Tibial artery (tissue), 4 donors: ENCODE measurements at regions not wholly inside any gene's neighbourhood (a gene's known extent, or its start where the extent isn't known, plus 50 kb on each side); places are given as distances from the start of the nearest gene placed in this dataset.

Experiments used
- DNase-seq, 2 donors: peaks; one replicate each; pipeline ENCODE4 v3.0.0-alpha.2; 2019
- H3K27ac ChIP-seq, 2 donors: fragments of 200-600 bp; sonication (generic) in 1 of 2; 1 replicate in 1 of 2; 2 replicates in 1 of 2; pipeline ENCODE4 v1.5.1; 2018 to 2019; ENCODE audit warnings: mild to moderate bottlenecking in 1 of 2
- H3K27me3 ChIP-seq, 2 donors: fragments of 200-600 bp; sonication (generic) in 1 of 2; one replicate each; pipeline versions ENCODE4 v1.5.1 to v1.6.0; 2016 to 2019
- H3K36me3 ChIP-seq, 3 donors: fragments of 200-600 bp; sonication (generic) in 2 of 3; one replicate each; pipeline ENCODE4 v1.5.1; 2016 to 2019; ENCODE audit warnings: mild to moderate bottlenecking in 2 of 3
- H3K4me1 ChIP-seq, 4 donors: fragments of 200-600 bp; sonication (generic) in 2 of 4; 1 replicate in 3 of 4; 2 replicates in 1 of 4; pipeline ENCODE4 v1.5.1; 2016 to 2019
- H3K4me3 ChIP-seq, 2 donors: fragments of 200-600 bp; sonication (generic) in 1 of 2; 1 replicate in 1 of 2; 2 replicates in 1 of 2; pipeline ENCODE4 v1.5.1; 2018 to 2019; ENCODE audit warnings: mild to moderate bottlenecking in 2 of 2
- H3K9me3 ChIP-seq, 3 donors: fragments of 200-600 bp; sonication (generic) in 1 of 3; one replicate each; pipeline ENCODE4 v1.5.1; 2016 to 2019
- intact Hi-C: fragments of 100-400 bp; cut with DNase I; formaldehyde crosslinking; loops from one replicate; pipeline ENCODE4 v1.15.0; 2023; ENCODE audit warnings: low total_unique reads
- TF ChIP-seq, protein P1 (sequence below), 2 experiments: fragments of 200-600 bp in 1 of 2; fragments of 450-650 bp in 1 of 2; IDR thresholded peaks; one replicate each; pipeline ENCODE4 v1.5.1; 2017 to 2019; ENCODE audit warnings: antibody characterized with exemption in 2 of 2, mild to moderate bottlenecking in 1 of 2, moderate library complexity in 1 of 2

- H3K9me3 ChIP-seq: no peaks in the 10 kb centered on the region
- H3K27me3 ChIP-seq: no peaks in the 10 kb centered on the region
- H3K27ac ChIP-seq: no peak overlapping the region
- TF ChIP-seq, protein P1, sequence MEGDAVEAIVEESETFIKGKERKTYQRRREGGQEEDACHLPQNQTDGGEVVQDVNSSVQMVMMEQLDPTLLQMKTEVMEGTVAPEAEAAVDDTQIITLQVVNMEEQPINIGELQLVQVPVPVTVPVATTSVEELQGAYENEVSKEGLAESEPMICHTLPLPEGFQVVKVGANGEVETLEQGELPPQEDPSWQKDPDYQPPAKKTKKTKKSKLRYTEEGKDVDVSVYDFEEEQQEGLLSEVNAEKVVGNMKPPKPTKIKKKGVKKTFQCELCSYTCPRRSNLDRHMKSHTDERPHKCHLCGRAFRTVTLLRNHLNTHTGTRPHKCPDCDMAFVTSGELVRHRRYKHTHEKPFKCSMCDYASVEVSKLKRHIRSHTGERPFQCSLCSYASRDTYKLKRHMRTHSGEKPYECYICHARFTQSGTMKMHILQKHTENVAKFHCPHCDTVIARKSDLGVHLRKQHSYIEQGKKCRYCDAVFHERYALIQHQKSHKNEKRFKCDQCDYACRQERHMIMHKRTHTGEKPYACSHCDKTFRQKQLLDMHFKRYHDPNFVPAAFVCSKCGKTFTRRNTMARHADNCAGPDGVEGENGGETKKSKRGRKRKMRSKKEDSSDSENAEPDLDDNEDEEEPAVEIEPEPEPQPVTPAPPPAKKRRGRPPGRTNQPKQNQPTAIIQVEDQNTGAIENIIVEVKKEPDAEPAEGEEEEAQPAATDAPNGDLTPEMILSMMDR (IDR thresholded peaks at IDR 0.05): no peak
- H3K36me3 ChIP-seq: no peaks in the 10 kb centered on the region
- intact Hi-C loops: no loop called here
- DNase-seq: no peak
- H3K4me1 ChIP-seq: peaks cover 0 to 18% (median 3%) of the 10 kb centered on the region in 4 donors
- no peak overlapping the region for H3K4me3 ChIP-seq
These were observed 978.4 kb downstream of the TLE4 start for GRCh38 chr9:80550181-80550580.

GRCh38 chr9:80547613-80548012 is 975.8 kb downstream of the TLE4 start:
- H3K27ac ChIP-seq: no peak overlapping the region
- no peaks in the 10 kb centered on the region for H3K36me3 ChIP-seq
- TF ChIP-seq, protein P1 (IDR thresholded peaks at IDR 0.05): no peak
- intact Hi-C loops: no loop called here
- no peak overlapping the region for H3K4me3 ChIP-seq
- no peak for DNase-seq
- peaks cover 0 to 4% (median 0%) of the 10 kb centered on the region in 3 donors for H3K9me3 ChIP-seq
- peaks cover 0 to 3% (median 0%) of the 10 kb centered on the region in 4 donors for H3K4me1 ChIP-seq
- H3K27me3 ChIP-seq: no peaks in the 10 kb centered on the region

- H3K36me3 ChIP-seq: no peaks in the 10 kb centered on the region
- no peak for DNase-seq
- no peak overlapping the region for H3K27ac ChIP-seq
- H3K27me3 ChIP-seq: no peaks in the 10 kb centered on the region
- no peak overlapping the region for H3K4me3 ChIP-seq
- intact Hi-C loops: no loop called here
- H3K9me3 ChIP-seq: peaks cover 0 to 4% (median 0%) of the 10 kb centered on the region in 3 donors
- no peaks in the 10 kb centered on the region for H3K4me1 ChIP-seq
- TF ChIP-seq, protein P1 (IDR thresholded peaks at IDR 0.05): no peak
These were observed 968.6 kb downstream of the TLE4 start for GRCh38 chr9:80540387-80540786.

- Histone ChIP-seq H3K27ac (no peak overlapping the region), H3K9me3 (no peaks in the 10 kb centered on the region), H3K36me3 (no peaks in the 10 kb centered on the region), H3K4me3 (no peak overlapping the region), H3K27me3 (no peaks in the 10 kb centered on the region), H3K4me1 (no peaks in the 10 kb centered on the region)
- intact Hi-C loops: no loop called here
- no peak for DNase-seq
- TF ChIP-seq, protein P1 (IDR thresholded peaks at IDR 0.05): no peak
These were observed 967.2 kb downstream of the TLE4 start for GRCh38 chr9:80538976-80539375.

- H3K4me1 ChIP-seq: no peaks in the 10 kb centered on the region
- DNase-seq: no peak
- TF ChIP-seq, protein P1 (IDR thresholded peaks at IDR 0.05): no peak
- H3K9me3 ChIP-seq: peaks cover 0 to 4% (median 0%) of the 10 kb centered on the region in 3 donors
- H3K27ac ChIP-seq: no peak overlapping the region
- no peaks in the 10 kb centered on the region for H3K36me3 ChIP-seq
- no peak overlapping the region for H3K4me3 ChIP-seq
- no peaks in the 10 kb centered on the region for H3K27me3 ChIP-seq
- intact Hi-C loops: no loop called here
These were observed 950.7 kb downstream of the TLE4 start for GRCh38 chr9:80522465-80522864.

GRCh38 chr9:80521151-80521550 is 949.4 kb downstream of the TLE4 start:
- Histone ChIP-seq H3K4me1 (no peaks in the 10 kb centered on the region), H3K27ac (no peak overlapping the region), H3K9me3 (no peaks in the 10 kb centered on the region), H3K27me3 (no peaks in the 10 kb centered on the region), H3K4me3 (no peak overlapping the region), H3K36me3 (no peaks in the 10 kb centered on the region)
- TF ChIP-seq, protein P1 (IDR thresholded peaks at IDR 0.05): no peak
- intact Hi-C loops: no loop called here
- DNase-seq: no peak
